ENCODE measurements at regions not wholly inside any gene's neighbourhood (a gene's known extent, or its start where the extent isn't known, plus 50 kb on each side); places are given as distances from the start of the nearest gene placed in this dataset.

- TF ChIP-seq CTCF (IDR thresholded peaks at IDR 0.05; ENCODE audit: low read depth, low read length) (no peak), POLR2A (IDR thresholded peaks at IDR 0.05; ENCODE audit: extremely low read depth, insufficient read length) (no peak), MAX (IDR thresholded peaks at IDR 0.05; ENCODE audit: low read depth, low read length) (no peak)
These were observed 56.5 kb upstream of the PKIB start for GRCh38 chr6:122553697-122554096.

All from NB4 (cell line).